GM18519 (cell line): ENCODE measurements at regions not wholly inside any gene's neighbourhood (a gene's known extent, or its start where the extent isn't known, plus 50 kb on each side); places are given as distances from the start of the nearest gene placed in this dataset.

Experiments
- ATAC-seq: cut with Tn5 transposase; IDR thresholded peaks from one replicate; pipeline ENCODE4 v1.9.1; 2021; ENCODE audit warnings: mild to moderate bottlenecking, moderate library complexity; ENCODE audit not compliant: unreplicated experiment, low FRiP score

DNA sequence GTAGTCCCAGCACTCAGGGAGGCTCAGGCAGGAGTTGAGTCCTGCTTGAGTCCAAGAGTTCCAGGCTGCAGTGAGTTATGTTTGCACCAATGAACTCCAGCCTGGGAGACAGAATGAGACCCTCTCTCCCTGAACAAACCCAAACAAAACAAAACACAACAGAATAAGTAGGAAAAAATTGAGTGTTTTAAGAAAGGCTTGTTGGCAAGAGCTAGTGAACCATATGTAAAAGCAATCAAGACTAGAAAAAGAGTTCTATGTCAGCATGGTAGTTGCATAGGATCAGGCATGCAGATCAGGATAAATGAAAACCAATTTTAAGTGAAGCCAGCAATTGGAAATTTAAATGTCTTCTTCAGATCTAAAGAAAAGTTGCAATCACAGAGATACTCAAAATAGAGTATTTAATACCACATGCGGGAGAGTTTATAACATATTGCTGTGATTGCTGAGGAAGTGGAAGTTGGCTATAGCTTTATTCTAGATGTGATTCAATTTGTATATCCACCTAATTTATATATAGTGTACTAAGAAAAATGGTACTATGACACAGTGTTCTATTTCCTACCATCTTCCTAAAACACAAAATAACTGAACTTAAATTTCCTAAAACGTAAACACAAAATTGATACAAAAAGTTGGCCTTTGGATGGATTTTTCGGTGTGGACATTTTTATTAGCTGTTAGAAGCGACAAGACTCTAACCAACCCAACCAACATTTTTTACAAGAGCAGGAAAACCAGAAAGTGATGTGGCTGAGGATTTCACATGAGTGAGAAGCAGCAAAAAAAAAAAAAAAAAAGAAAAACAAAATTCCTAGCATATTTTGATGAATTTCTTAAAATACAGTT is 101.9 kb upstream of the ROBO1 start:
- no peak for ATAC-seq

DNA sequence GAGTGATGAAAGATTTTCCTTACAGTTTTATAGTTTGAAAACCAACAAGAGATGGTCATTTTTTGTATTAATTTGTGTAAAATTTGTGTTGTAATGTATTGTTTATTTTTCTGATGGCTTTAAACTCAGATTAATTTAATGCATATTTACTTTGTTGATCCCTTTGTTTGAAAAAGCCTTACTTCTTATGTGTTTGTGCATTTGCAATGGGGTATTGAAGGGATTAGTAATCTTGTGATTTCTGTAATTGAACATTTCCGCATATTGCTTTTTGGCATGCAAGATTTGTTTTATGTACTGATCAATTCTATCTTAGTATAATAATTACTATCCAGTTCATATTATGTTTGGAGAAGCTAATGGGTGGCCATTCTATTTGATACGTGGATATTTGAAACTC is 98.4 kb upstream of the ROBO1 start:
- ATAC-seq, result no peak

DNA sequence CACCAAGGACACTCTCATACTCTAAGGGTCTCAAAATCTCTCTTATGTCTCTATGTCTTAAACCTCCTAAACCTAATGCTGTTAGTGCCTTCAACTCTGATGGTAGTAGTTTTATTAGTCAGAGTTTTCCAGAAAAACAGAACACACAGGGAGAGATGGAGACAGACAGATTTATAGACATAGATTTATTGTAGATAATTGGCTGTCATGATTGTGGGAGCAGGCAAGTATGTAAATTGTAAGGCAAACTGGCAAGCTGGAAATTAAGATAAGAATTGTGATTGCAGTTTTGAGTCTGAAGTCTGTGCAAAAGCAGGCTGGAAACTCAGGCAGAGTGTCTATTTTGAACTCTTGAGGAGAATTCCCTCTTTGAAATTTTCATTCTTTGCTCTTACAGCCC is 96.3 kb upstream of the ROBO1 start:
- no peak for ATAC-seq

DNA sequence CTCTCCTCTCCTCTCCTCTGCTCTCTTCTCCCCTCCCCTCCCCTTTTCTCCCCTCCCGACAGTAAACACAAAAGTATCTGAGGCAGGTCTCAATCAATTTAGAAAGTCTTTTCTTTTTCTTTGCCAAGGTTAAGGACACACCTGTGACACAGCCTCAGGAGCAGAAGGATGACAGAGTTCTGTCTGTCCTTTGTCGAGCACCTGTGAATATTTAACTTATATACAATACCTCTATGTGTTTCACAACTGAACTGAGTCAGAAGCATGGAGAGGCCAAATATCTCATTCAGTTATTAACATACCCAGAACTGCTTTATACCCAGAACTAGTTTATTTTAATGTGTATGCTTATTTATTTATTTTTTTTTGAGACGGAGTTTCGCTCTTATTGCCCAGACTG is 81.1 kb upstream of the ROBO1 start:
- no peak for ATAC-seq

DNA sequence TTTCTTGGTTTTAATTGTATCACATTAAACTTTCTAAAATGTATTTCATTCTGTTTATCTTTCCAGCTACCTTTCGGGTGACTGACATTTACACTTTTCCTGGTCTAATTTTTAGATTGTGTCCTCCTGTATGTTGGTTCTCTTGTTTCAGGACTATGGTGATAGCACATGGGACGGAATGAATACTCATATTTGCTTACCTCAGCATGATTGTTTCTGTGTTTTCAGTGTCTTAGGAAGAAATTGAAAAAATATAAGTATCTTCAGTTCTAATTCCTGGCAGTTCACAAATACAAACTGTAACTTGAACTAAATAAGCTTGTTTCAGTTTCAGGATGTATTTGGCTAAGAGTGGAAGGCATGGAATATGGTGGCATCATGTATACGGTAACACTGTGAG is 80.1 kb upstream of the ROBO1 start:
- ATAC-seq, result no peak

DNA sequence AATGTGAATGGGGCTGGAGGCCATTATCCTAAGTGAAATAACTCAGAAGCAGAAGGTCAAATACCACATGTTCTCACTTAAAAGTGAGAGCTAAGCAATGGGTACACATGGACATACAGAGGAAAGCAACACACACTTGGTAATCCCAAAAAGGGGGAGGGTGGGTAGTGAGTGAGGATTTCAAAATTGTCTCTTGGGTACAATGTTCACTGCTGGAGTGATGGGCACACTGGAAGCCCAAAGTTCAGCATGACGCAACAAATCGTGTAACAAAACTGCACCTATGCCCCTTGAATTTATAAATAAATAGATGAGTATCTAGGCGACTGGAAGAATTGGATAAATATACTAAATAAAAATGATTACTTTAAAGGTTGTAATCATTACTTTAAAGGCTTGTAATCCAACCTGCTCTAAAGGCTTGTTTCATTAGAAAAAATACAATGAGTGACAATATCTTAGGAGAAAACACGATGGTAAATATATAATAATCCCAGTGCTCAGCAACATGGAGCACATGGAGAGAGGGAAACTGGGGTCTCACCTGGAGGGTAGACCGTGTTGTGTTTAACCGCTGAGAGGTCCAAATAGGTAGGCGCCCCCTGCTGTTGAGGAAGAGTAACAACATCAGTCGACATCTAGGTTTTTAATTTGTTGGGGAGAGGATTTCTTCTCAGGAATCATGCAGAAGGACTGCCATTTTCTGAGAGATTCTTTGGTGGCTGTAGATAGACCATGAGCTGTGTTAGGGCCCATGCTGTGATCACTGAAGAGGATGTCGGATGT is 78.5 kb upstream of the ROBO1 start:
- ATAC-seq, result no peak

DNA sequence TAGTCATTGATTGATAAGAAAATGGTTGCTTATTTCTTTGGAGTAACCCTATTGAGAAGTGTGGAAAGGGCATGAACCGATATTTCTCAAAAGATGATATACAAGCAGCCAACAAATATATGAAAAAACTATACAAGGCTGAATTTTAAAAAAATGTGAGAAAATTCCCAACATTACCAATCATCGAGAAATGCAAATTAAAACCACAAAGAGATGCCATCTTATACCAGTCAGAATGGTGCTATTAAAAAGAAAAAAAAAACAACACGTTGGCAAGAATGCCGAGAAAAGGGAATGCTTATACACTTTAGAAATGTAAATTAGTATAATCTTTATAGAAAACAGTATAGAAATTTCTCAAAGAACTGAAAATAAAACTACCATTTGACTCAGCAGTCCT is 77.7 kb upstream of the ROBO1 start:
- no peak for ATAC-seq

DNA sequence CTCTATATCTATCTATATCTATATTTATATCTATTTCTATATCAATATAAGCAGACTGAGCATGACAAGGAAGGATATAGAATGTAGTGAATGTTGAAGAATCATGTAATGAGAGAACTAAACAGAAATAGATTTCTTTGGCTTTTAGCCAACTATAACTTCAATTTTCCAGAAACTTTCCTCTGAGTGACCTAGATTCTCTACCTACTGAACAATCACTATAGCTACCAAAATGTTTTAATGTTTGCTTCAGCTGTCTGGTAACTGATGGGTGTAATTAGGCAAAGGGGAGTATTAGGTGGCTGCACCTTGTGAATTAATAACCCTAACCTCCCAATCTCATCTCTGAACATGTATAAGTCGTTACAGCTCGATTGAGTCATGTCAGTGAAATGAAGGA is 76.4 kb upstream of the ROBO1 start:
- no peak for ATAC-seq

DNA sequence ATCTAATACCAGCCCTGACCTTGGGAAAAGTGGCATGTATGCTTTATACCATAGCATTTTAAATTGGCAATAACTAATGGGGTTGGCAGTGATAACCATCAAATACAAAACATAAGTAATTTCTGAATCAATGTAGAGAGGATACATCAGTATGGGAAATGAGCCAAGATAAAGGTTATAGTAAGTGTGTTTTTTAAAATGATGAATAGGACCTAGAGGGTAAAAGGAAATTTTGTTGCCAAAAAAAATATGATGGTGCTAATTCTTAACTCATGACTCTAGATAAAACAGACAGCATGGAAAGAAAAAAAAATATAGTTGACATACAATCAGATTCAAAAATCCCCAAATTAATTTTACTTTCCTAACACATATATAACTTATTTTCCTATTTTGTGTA is 75.4 kb upstream of the ROBO1 start:
- ATAC-seq, result no peak

DNA sequence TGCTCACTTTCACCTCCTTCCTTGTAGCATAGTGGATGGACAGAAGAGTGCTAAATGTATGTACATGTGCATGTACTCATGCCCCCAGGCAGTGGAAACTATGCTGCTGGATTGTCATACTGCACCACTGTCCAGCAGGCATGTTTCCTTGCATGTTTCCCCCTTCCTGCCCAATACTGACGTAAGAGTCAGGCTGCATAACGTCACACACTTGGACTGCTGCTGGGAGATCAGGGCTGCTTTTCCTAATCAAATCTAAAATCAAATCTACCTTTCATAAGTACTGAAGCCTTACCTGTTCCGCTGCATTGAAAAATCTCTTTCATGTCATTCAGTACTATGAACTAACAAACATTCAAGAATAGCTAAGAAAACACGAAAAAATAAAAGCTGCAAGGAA is 67.9 kb upstream of the ROBO1 start:
- ATAC-seq, result no peak

DNA sequence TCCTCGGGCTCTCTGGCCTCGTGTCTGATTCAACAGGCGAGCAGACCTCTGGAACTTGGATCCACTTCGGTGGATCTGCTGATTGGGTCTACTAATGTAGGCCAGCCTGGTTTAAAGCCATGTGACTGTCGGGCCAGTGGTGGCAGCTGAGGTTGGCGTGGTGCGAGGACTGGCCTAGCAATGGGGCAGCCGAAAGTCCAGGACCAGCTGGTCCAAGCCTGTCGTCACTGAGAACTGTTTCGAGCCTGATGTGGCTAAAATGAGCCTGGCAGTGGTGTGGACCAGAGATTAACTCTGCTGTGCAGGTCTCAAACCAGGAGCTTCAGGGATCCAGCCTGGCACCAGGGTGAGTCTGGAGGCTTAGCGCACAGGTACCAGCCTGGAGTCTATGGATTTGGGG is 56.4 kb upstream of the ROBO1 start:
- no peak for ATAC-seq

DNA sequence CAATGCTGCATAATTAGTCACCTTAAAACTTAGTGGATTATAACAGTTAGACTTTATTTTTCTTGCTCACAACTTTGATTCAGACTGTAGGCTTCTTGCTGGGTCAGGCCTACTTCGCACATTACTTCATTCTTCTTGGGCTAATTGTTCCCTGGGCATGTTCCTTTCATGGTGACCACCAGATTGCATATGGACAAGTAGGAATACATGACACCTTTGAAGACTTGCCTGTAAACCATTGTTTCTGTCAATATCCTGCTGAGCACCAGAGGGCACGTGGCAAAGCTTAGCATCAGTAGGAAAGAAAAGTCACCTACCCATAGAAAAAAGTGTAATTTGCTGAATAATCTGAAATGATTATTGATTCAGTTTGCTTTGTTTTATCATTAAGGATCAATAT is 54.3 kb upstream of the ROBO1 start:
- no peak for ATAC-seq

DNA sequence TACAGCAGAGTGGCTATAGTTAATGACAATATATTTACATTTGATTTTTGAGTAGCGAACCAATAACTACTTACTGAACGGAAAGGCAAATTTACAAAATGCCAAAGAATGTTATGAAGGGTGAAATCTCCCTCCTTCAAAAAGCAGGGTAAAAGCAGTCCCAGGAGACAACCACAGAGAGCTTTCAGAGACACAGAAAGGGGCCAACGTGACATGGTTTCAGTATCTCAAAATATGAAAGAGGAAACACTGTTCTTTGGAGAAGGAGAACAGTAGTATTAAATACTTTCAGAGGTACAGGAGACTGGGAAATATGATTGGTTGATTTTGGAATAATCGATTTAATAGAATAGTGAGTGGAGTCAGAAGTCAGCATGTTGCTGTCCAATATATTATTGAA is 52.3 kb upstream of the ROBO1 start:
- no peak for ATAC-seq

DNA sequence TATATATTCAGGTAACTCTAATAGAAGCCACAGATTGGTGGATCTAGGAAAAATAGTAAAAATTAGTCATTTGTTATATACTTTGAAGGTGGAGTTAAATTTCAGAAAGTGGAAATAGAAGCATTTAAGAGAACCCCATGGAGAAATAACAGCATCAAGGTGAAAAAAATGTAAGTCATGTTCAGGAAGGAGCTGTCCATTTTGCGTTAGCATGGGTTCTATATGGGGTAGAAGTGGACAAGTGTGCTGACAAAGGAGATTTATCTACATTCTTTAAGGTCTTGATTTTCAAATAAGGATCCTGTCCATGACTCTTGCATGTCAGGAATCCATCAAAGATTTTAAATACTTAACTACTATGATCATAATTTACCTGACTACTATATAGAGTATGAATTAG is 50.2 kb upstream of the ROBO1 start:
- ATAC-seq, result no peak
